ENCODE measurements at regions not wholly inside any gene's neighbourhood (a gene's known extent, or its start where the extent isn't known, plus 50 kb on each side); places are given as distances from the start of the nearest gene placed in this dataset.

- no peak for TF ChIP-seq CTCF (IDR thresholded peaks at IDR 0.05; ENCODE audit: extremely low read depth in 1 of 2, insufficient read depth in 1 of 2, low read depth in 1 of 2, low read length in 2 of 2)
- TF ChIP-seq EZH2 (IDR thresholded peaks at IDR 0.05; ENCODE audit: borderline replicate concordance, low read depth, low read length, severe bottlenecking), result no peak
- TF ChIP-seq POLR2AphosphoS5 (IDR thresholded peaks at IDR 0.05; ENCODE audit: insufficient read depth, low read depth, low read length), result no peak
- TF ChIP-seq JUN (IDR thresholded peaks at IDR 0.05; ENCODE audit: borderline replicate concordance, insufficient read depth, insufficient read length, low read depth), result no peak
Measured at GRCh38 chr2:11933854-11934253, 187.4 kb downstream of the LPIN1 start.

Data from endothelial cell of umbilical vein (primary cell).